Prostate gland (tissue), 2 donors: ENCODE measurements at regions not wholly inside any gene's neighbourhood (a gene's known extent, or its start where the extent isn't known, plus 50 kb on each side); places are given as distances from the start of the nearest gene placed in this dataset.

Source experiments
- DNase-seq: peaks from one replicate; pipeline ENCODE4 v3.0.0-alpha.2; 2019; ENCODE audit warnings: low spot score
- H3K27ac ChIP-seq, 2 donors: fragments of 200-600 bp; sonication (generic); 2 replicates each; pipeline ENCODE4 v1.5.1; 2017 to 2019
- H3K27me3 ChIP-seq: fragments of 200-600 bp; sonication (generic); replicated peaks from 2 replicates; pipeline ENCODE4 v1.5.1; 2019; ENCODE audit not compliant: insufficient read depth
- H3K36me3 ChIP-seq, 2 donors: fragments of 200-600 bp; sonication (generic); 1 replicate in 1 of 2; 2 replicates in 1 of 2; pipeline versions ENCODE4 v1.5.1 to v1.8.1; 2017 to 2019
- H3K4me1 ChIP-seq: fragments of 200-600 bp; sonication (generic); replicated peaks from 2 replicates; pipeline ENCODE4 v1.5.1; 2019
- H3K4me3 ChIP-seq, 2 donors: fragments of 200-600 bp; sonication (generic); 2 replicates each; pipeline ENCODE4 v1.5.1; 2017 to 2019
- H3K9me3 ChIP-seq: fragments of 200-600 bp; sonication (generic); 2 replicates; pipeline ENCODE4 v1.5.1; 2017
- POLR2A ChIP-seq: fragments of 450-650 bp; IDR thresholded peaks from one replicate; pipeline ENCODE4 v1.6.1; 2016; ENCODE audit warnings: antibody characterized with exemption, mild to moderate bottlenecking
- POLR2AphosphoS5 ChIP-seq: sonication (generic); formaldehyde crosslinking; IDR thresholded peaks from one replicate; pipeline ENCODE4 v1.6.1; 2017; ENCODE audit warnings: antibody characterized with exemption
- WGBS: methylation state at CpG from one replicate; pipeline ENCODE4 v1.1.5; 2018; 5-methylcytosine and 5-hydroxymethylcytosine counted together
- intact Hi-C: fragments of 100-400 bp; cut with DNase I; formaldehyde crosslinking; loops from one replicate; pipeline ENCODE4 v1.14.2; 2022
- TF ChIP-seq, protein P1 (sequence below), 4 experiments: fragments of 200-600 bp in 2 of 4; fragments of 450-650 bp in 2 of 4; sonication (generic) in 2 of 4; IDR thresholded peaks; 1 replicate in 3 of 4; 2 replicates in 1 of 4; pipeline ENCODE4 v1.5.1; 2016 to 2019; ENCODE audit warnings: antibody characterized with exemption in 4 of 4, mild to moderate bottlenecking in 2 of 4, moderate library complexity in 2 of 4

GRCh38 chr6:56364827-56365339 lies 117.5 kb upstream of the COL21A1 start:
- Histone ChIP-seq H3K27me3 (no peaks in the 10 kb centered on the region), H3K9me3 (no peaks in the 10 kb centered on the region), H3K27ac (no peak overlapping the region), H3K4me1 (no peaks in the 10 kb centered on the region), H3K4me3 (no peak overlapping the region), H3K36me3 (no peaks in the 10 kb centered on the region)
- WGBS: 54% methylated on average over 2 of the region's 2 CpGs
- intact Hi-C loops: no loop called here
- no peak for DNase-seq
- TF ChIP-seq POLR2AphosphoS5 (no peak), POLR2A (no peak)
- TF ChIP-seq, protein P1, sequence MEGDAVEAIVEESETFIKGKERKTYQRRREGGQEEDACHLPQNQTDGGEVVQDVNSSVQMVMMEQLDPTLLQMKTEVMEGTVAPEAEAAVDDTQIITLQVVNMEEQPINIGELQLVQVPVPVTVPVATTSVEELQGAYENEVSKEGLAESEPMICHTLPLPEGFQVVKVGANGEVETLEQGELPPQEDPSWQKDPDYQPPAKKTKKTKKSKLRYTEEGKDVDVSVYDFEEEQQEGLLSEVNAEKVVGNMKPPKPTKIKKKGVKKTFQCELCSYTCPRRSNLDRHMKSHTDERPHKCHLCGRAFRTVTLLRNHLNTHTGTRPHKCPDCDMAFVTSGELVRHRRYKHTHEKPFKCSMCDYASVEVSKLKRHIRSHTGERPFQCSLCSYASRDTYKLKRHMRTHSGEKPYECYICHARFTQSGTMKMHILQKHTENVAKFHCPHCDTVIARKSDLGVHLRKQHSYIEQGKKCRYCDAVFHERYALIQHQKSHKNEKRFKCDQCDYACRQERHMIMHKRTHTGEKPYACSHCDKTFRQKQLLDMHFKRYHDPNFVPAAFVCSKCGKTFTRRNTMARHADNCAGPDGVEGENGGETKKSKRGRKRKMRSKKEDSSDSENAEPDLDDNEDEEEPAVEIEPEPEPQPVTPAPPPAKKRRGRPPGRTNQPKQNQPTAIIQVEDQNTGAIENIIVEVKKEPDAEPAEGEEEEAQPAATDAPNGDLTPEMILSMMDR (IDR thresholded peaks at IDR 0.05): no peak

DNA sequence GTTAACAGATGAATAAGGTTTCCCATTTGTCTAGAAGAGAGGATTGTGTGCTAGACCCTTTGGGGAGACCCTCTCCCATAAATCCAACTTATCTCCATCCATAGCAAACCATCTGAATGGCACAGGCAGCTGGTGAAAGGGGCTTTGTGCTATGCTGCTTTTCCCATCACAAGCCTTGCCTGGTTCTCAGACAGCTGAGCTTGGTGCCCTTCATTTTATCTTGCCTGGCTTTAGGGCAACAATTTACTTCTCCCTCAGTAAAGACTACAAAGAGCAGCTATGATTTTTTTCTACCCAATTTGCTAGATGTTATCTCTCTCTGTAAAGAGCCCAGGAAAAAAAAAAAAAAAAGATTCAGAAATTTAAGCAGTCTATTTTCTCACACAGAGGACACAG lies 117.0 kb upstream of the COL21A1 start:
- no peaks in the 10 kb centered on the region for H3K4me1 ChIP-seq
- H3K9me3 ChIP-seq: no peaks in the 10 kb centered on the region
- H3K27ac ChIP-seq: no peak overlapping the region
- H3K27me3 ChIP-seq: no peaks in the 10 kb centered on the region
- TF ChIP-seq, protein P1 (IDR thresholded peaks at IDR 0.05): no peak
- intact Hi-C loops: no loop called here
- H3K4me3 ChIP-seq: no peak overlapping the region
- H3K36me3 ChIP-seq: no peaks in the 10 kb centered on the region
- DNase-seq: no peak

- no peaks in the 10 kb centered on the region for H3K9me3 ChIP-seq
- DNase-seq: no peak
- no peak overlapping the region for H3K4me3 ChIP-seq
- no peaks in the 10 kb centered on the region for H3K27me3 ChIP-seq
- intact Hi-C loops: no loop called here
- WGBS: 69% methylated on average over 5 of the region's 5 CpGs
- H3K4me1 ChIP-seq: no peaks in the 10 kb centered on the region
- no peaks in the 10 kb centered on the region for H3K36me3 ChIP-seq
- no peak overlapping the region for H3K27ac ChIP-seq
- TF ChIP-seq POLR2AphosphoS5: no peak
- no peak for TF ChIP-seq POLR2A
- TF ChIP-seq, protein P1 (IDR thresholded peaks at IDR 0.05): no peak
These were observed 116.5 kb upstream of the COL21A1 start for GRCh38 chr6:56363796-56364430.

DNA sequence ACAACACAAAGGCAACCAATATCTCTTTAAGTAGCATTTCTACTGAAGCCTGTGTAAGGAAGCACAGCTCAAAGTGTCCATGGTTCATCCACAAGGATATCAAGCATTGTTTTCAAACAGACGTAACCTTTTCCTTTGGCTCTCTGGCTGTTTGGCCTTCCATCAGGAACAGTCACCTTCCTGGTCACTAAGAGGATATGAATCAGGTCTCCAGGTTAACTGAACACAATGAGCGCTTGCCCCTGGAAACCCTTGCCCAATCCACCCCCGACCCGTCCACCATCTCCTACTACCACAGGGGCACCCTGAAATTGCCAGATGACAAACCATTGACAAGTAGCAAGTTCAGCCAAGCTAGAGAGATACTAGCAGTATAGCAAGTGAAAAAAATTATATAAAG lies 114.4 kb upstream of the COL21A1 start:
- Histone ChIP-seq H3K36me3 (no peaks in the 10 kb centered on the region), H3K27ac (no peak overlapping the region), H3K4me1 (no peaks in the 10 kb centered on the region), H3K4me3 (no peak overlapping the region), H3K27me3 (no peaks in the 10 kb centered on the region), H3K9me3 (no peaks in the 10 kb centered on the region)
- intact Hi-C loops: loop anchor here (2.0 kb wide), 1 partner anchor 231 kb away; no protein-coding TSS in a partner anchor
- WGBS: 92% methylated on average over 4 of the region's 4 CpGs
- peak; percentile 10 for TF ChIP-seq POLR2AphosphoS5
- no peak for TF ChIP-seq POLR2A
- TF ChIP-seq, protein P1 (IDR thresholded peaks at IDR 0.05): no peak
- no peak for DNase-seq

DNA sequence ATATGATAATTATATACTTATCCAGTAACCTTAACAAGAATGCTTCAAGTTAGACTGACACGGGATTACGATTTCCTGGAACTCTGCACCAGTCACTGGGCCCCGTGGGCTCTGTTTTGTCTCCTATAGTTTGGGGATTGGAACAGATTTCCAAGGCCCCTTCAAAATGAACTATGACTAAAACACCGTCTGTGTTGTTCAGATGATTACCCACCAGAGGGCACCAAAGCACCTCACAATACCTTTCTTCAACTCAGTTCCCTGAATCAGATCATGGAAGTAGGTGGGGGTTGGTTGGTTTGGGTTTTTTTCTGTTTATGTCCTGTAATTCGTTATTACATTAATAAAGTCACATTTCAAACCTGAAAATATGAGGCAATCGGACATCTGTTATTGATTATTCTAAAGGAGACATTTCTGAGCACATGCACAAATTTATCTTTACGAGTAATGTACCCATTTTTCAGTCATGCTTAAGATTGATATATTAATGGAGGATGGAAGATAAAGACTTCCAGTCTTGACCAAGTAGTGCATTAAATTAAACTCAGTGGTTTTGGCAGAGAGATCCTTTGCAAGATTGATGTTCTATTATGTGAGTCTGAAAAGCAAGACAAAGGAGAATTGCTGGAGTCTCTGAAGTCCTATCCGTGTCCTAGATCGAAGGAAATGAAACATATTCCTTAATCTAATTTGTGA lies 112.0 kb upstream of the COL21A1 start:
- no peaks in the 10 kb centered on the region for H3K4me1 ChIP-seq
- H3K4me3 ChIP-seq: no peak overlapping the region
- TF ChIP-seq, protein P1 (IDR thresholded peaks at IDR 0.05): peak; percentile 40 to 88 (median 81)
- no peak for TF ChIP-seq POLR2AphosphoS5
- H3K27me3 ChIP-seq: no peaks in the 10 kb centered on the region
- DNase-seq: peak; percentile 61
- H3K27ac ChIP-seq: no peak overlapping the region
- intact Hi-C loops: loop anchor here (5.0 to 10.0 kb wide), 2 partner anchors 335 to 483 kb away; no protein-coding TSS in a partner anchor
- WGBS: 25% methylated on average over 9 of the region's 9 CpGs
- no peaks in the 10 kb centered on the region for H3K9me3 ChIP-seq
- H3K36me3 ChIP-seq: no peaks in the 10 kb centered on the region
